Thyroid gland (tissue), 4 donors: ENCODE measurements at regions not wholly inside any gene's neighbourhood (a gene's known extent, or its start where the extent isn't known, plus 50 kb on each side); places are given as distances from the start of the nearest gene placed in this dataset.

Source experiments
- CTCF ChIP-seq, 6 experiments: fragments of 200-600 bp in 3 of 6; fragments of 450-650 bp in 3 of 6; sonication (generic) in 3 of 6; IDR thresholded peaks; one replicate each; pipeline ENCODE4 v1.5.1; 2016 to 2019; ENCODE audit warnings: antibody characterized with exemption in 6 of 6, mild to moderate bottlenecking in 2 of 6, inconsistent platforms in 1 of 6, moderate library complexity in 1 of 6
- POLR2A ChIP-seq, 2 donors: fragments of 450-650 bp; IDR thresholded peaks; one replicate each; pipeline ENCODE4 v1.6.1; 2017; ENCODE audit warnings: antibody characterized with exemption in 2 of 2, mild to moderate bottlenecking in 2 of 2, moderate library complexity in 1 of 2

GRCh38 chr16:35411156-35411555 lies 1951.7 kb downstream of the TP53TG3F start:
- TF ChIP-seq CTCF (IDR thresholded peaks at IDR 0.05) (no peak), POLR2A (IDR thresholded peaks at IDR 0.05) (no peak)
